ENCODE measurements at regions not wholly inside any gene's neighbourhood (a gene's known extent, or its start where the extent isn't known, plus 50 kb on each side); places are given as distances from the start of the nearest gene placed in this dataset.
"Not testable (repeated sequence)": the region's sequence is repeated elsewhere in the genome, so short reads cannot be mapped to it uniquely, and the experiment has no call there.

DNA sequence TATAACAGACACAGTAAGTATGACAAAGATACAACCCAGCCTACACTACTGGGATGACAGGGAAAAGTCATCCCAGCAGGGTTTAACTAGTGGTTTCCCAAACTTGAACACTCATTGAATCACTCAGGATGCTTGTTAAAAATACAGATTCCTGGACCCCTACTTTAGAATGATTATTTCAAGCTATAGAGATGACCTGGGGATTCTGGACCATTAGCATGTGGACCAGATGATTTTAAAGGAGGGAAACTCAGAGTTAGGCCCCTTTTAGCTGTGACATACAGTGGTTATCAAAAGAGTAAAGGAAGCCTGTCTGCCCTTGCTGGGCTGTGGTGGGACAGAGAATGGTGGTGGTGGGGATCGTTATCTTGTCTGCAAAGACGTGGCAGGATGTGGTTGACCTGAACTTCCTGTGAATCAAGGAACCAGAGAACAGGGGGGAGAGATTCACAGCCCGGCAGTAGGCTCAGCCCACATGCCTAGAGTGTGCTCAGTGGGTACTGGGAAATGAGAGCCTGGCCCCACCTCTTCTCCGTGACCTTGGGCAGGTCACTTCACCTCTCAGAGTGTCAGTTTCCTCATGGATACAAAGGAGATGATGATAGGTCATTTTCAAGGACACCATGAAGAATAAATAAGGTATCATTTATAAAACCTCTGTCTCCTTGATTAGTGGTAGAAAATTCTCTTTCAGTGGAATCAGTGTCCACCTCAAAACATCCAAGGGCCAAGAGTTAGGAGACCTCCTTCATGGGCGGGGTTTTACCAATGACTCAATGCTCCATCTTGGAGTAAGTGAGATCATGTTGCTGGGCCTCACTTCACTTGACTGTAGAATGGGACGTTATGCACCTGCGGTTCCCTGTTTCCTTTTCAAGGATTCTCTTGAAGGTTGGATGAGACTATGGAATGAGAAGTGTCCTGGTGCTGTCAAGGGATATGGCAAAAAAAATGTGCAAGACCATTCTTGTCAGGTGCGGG lies 306.5 kb downstream of the RPLP1 start:
- peak overlapping the region; percentile 91 for H3K27ac Mint-ChIP-seq
- H3K27me3 Mint-ChIP-seq: peaks cover 27% of the 10 kb centered on the region
- peaks cover 22% of the 10 kb centered on the region for H3K36me3 Mint-ChIP-seq
- peak overlapping the region; percentile 58 for H3K4me3 Mint-ChIP-seq
- H3K9me3 Mint-ChIP-seq: peaks cover 18% of the 10 kb centered on the region
- DNase-seq: peak; percentile 94
- CTCF ChIA-PET: interaction anchor here (1.0 kb wide), 1 partner anchor 11 kb away, joined by 3 read pairs; no protein-coding TSS in a partner anchor
- peaks cover 97% of the 10 kb centered on the region for H3K4me1 Mint-ChIP-seq

DNA sequence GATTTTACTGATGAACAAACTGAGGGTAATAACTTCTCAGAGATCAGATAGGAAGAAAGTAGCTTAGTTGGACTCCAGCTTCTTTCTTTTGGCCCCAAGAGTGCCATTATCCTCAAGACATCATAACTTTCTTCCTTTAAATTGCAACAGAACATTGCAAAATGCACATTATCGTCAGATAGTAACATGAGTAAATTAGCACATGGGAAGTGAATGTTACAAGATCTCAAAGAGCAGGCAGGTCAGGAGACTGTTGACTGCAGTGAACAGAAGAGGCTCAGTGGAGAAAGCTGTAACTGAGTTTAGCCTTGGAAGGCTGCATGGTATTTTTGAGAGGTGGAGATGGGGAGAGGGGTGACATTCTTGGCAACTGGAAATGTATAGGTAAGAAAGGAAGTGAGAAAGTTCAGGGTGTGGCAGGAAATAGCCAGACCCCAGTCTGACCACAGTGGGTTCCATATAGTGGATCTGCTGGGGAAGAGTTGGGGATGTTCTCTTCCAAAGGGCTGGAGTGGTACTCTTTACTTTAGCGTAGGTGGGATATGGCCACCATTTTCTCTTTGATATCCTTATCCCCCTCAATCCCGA lies 307.7 kb downstream of the RPLP1 start:
- H3K4me1 Mint-ChIP-seq: peaks cover 90% of the 10 kb centered on the region
- H3K36me3 Mint-ChIP-seq: peaks cover 15% of the 10 kb centered on the region
- peak overlapping the region; percentile 91 for H3K27ac Mint-ChIP-seq
- H3K27me3 Mint-ChIP-seq: peaks cover 27% of the 10 kb centered on the region
- H3K4me3 Mint-ChIP-seq: peak overlapping the region; percentile 41
- CTCF ChIA-PET: interaction anchor here (1.0 to 1.3 kb wide), 2 partner anchors 12 to 42 kb away, joined by 3 read pairs; no protein-coding TSS in a partner anchor
- H3K9me3 Mint-ChIP-seq: peaks cover 12% of the 10 kb centered on the region
- peak; percentile 47 for DNase-seq

DNA sequence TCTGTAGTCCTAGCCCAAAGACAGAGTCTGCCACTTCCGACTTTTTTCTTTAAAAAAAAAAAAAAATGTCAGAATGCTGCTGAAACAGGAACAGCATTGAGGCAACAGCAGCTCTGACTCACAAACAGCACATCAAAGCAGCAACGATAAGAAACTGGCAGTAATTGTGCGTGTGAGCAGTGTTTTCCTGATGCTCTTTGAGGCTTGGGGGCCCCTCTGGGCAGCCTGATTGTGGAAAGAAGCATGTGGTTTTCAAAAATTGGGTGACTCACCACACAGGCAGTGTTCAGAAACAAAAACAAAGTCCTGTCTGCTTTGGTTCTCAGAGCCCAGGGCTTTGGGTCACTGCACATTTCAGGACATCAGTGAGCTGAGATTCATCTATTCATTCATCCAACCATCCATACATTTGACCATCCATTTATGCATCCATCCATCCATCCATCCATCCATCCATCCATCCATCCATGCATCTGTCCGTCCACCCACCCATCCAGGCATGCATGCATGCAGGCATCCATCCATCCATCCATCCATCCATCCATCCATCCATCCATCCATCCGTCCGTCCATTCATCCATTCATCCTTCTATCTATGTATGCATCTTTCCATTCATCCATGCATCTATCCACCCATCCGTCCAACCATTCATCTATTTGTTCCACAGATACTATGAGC lies 308.4 kb downstream of the RPLP1 start:
- DNase-seq: peak; percentile 87
- Mint-ChIP-seq H3K4me1 (peaks cover 87% of the 10 kb centered on the region), H3K27ac (peak overlapping the region; percentile 91)

DNA sequence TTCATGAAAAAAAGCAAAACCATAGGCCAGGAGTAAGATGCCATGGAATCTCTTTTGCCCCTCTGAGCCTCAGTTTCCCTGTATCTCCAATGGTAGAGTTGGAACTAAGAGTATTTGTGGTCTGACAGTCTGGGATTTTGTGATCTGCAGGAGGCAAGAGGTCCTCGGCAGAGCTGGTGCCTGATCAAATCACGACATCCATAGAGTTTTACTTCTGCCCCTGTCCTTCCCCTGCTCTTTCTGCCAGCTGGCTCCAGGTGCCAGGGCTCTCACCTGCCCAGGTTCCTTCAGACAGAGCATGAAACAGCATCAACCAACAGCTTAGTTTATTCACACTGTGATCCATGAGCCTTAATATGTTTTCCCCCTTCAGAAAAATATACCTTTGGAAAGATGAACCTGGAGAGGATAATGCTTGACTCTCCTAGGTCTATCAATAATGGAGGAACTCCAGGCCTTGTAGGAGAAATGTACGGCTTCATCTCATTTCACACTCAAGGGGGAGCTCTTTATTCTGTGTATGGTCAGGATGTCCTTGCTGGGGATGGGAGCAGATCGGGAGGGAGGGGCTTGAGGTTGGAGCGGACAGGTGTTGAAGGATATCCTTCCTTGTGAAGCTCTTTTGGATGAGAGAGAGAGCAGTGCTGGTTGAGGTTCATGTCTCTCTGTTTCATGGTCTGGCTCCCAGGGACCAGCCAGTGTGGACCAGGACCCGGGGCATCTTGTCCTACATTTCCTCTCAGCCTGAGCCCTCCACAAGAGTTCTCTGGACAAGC lies 309.9 kb downstream of the RPLP1 start:
- Mint-ChIP-seq H3K27me3 (peaks cover 19% of the 10 kb centered on the region), H3K9me3 (peaks cover 21% of the 10 kb centered on the region), H3K36me3 (peaks cover 19% of the 10 kb centered on the region), H3K4me1 (peaks cover 79% of the 10 kb centered on the region), H3K27ac (peak overlapping the region; percentile 35), H3K4me3 (no peak overlapping the region)
- CTCF ChIA-PET: interaction anchor here (0.6 to 0.9 kb wide), 2 partner anchors 14 to 148 kb away, joined by 3 to 4 read pairs; no protein-coding TSS in a partner anchor
- DNase-seq: no peak

More for the DNA sequence above, 308.4 kb downstream of the RPLP1 start:
- CTCF ChIA-PET: interaction anchor here (1.3 kb wide), 1 partner anchor 42 kb away, joined by 3 read pairs; no protein-coding TSS in a partner anchor
- Mint-ChIP-seq H3K9me3 (peaks cover 12% of the 10 kb centered on the region), H3K4me3 (peak overlapping the region; percentile 42), H3K27me3 (peaks cover 27% of the 10 kb centered on the region), H3K36me3 (peaks cover 15% of the 10 kb centered on the region)

DNA sequence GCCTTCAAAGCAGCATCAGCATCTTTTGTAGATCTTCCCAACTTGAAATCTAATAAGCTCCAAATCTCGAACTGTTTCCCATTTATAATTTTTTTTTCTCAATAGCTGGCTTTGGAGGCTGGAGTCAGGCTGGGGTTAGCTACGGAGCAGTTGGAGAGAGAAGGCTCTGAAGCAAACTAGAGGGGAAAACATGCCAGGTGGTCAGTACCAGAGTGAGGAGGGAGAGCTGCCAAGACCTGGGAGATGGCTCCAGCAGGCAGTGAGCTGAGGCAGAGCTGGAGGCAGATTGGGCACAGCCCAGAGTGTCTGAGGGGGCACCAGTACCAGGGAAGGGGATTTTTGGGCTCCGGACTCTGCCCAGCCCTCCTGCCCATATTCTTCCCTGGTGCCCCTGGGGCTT lies 311.2 kb downstream of the RPLP1 start:
- DNase-seq: no peak
- Mint-ChIP-seq H3K9me3 (peaks cover 21% of the 10 kb centered on the region), H3K27ac (no peak overlapping the region), H3K27me3 (peaks cover 19% of the 10 kb centered on the region), H3K36me3 (peaks cover 19% of the 10 kb centered on the region), H3K4me1 (peaks cover 66% of the 10 kb centered on the region), H3K4me3 (no peak overlapping the region)
- CTCF ChIA-PET: interaction anchor here (0.6 to 1.0 kb wide), 2 partner anchors 14 to 601 kb away, joined by 3 read pairs; no protein-coding TSS in a partner anchor

DNA sequence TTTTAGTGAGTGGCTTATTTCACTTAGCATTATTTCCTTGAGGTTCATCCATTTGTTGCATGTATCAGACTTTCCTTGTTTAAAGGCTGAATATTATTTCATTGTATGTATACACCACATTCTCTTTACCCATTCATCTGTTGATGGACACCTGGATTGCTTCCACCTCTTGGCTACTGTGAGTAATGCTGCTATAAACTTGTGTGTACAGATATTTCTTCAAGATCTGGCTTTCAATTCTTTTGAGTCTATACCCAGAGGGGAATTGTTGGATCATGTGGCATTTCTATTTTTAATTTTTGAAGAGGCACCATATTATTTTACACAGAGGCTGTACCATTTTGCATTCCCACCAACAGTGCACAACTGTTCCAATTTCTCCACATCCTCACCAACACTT lies 313.5 kb downstream of the RPLP1 start:
- H3K27ac Mint-ChIP-seq: no peak overlapping the region
- peaks cover 57% of the 10 kb centered on the region for H3K4me1 Mint-ChIP-seq

DNA sequence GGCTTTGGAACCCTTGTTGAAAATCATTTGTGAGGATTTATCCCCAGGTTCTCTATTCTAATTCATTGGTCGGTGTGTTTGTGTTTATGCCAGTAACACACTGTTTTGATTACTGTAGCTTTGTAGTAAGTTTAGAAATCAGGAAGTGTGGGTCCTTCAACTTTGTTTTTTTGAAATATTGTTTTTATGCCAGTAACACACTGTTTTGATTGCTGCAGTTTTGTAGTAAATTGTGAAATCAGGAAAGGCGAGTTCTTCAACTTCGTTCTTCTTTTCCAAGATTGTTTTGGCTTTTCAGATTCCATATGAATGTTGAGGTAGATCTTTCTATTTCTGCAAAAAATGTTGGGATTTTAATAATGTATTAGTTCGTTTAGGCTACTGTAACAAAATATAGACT lies 314.6 kb downstream of the RPLP1 start:
- Mint-ChIP-seq H3K9me3 (peaks cover 28% of the 10 kb centered on the region), H3K27ac (no peak overlapping the region), H3K27me3 (peaks cover 33% of the 10 kb centered on the region), H3K4me3 (no peak overlapping the region), H3K4me1 (peaks cover 46% of the 10 kb centered on the region), H3K36me3 (peaks cover 25% of the 10 kb centered on the region)
- CTCF ChIA-PET: no interaction called here
- no peak for DNase-seq

More for the DNA sequence above, 313.5 kb downstream of the RPLP1 start:
- DNase-seq: no peak
- peaks cover 23% of the 10 kb centered on the region for H3K36me3 Mint-ChIP-seq
- CTCF ChIA-PET: no interaction called here
- no peak overlapping the region for H3K4me3 Mint-ChIP-seq
- peaks cover 25% of the 10 kb centered on the region for H3K9me3 Mint-ChIP-seq
- peaks cover 25% of the 10 kb centered on the region for H3K27me3 Mint-ChIP-seq

DNA sequence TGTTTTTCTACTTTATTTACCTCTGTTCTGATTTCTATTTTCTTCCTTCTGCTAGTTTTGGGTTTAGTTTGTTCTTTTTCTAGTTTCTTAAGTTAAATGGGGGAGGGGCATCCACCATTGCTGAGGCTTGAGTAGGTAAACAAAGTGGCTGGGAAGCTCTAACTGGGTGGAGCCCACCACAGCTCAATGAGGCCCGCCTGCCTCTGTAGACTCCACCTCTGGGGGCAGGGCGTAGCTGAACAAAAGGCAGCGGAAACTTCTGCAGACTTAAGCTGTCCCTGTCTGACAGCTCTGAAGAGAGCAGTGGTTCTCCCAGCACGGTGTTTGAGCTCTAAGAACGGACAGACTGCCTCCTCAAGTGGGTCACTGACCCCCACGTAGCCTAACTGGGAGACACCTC lies 316.7 kb downstream of the RPLP1 start:
- Mint-ChIP-seq H3K27me3 (peaks cover 30% of the 10 kb centered on the region), H3K4me1 (peaks cover 34% of the 10 kb centered on the region), H3K9me3 (peaks cover 37% of the 10 kb centered on the region), H3K36me3 (peaks cover 26% of the 10 kb centered on the region)
- H3K27ac Mint-ChIP-seq, H3K4me3 Mint-ChIP-seq: not testable (repeated sequence)
- peak; percentile 45 for DNase-seq
- CTCF ChIA-PET: interaction anchor here (0.8 kb wide), 1 partner anchor 9 kb away, joined by 3 read pairs; no protein-coding TSS in a partner anchor

DNA sequence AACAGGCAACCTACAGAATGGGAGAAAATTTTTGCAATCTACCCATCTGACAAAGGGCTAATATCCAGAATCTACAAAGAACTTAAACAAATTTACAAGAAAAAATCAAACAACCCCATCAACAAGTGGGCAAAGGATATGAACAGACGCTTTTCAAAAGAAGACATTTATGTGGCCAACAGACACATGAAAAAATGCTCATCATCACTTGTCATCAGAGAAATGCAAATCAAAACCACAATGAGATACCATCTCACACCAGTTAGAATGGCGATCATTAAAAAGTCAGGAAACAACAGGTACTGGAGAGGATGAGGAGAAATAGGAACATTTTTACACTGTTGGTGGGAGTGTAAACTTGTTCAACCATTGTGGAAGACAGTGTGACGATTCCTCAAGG lies 321.6 kb downstream of the RPLP1 start:
- H3K27ac Mint-ChIP-seq, H3K4me3 Mint-ChIP-seq, CTCF ChIA-PET, DNase-seq: not testable (repeated sequence)
- Mint-ChIP-seq H3K36me3 (peaks cover 18% of the 10 kb centered on the region), H3K9me3 (peaks cover 39% of the 10 kb centered on the region), H3K27me3 (peaks cover 41% of the 10 kb centered on the region), H3K4me1 (peaks cover 16% of the 10 kb centered on the region)

DNA sequence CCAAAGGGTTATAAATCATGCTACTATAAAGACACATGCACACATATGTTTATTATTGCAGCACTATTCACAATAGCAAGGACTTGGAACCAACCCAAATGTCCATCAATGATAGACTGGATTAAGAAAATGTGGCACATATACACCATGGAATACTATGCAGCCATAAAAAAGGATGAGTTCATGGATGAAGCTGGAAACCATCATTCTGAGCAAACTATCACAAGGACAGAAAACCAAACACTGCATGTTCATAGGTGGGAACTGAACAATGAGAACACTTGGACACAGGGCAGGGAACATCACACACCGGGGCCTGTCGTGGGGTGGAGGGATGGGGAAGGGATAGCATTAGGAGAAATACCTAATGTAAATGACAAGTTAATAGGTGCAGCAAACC lies 322.1 kb downstream of the RPLP1 start:
- peaks cover 39% of the 10 kb centered on the region for H3K9me3 Mint-ChIP-seq
- H3K36me3 Mint-ChIP-seq: peaks cover 15% of the 10 kb centered on the region
- H3K27ac Mint-ChIP-seq, DNase-seq, H3K4me3 Mint-ChIP-seq, CTCF ChIA-PET: not testable (repeated sequence)
- H3K4me1 Mint-ChIP-seq: peaks cover 12% of the 10 kb centered on the region
- H3K27me3 Mint-ChIP-seq: peaks cover 40% of the 10 kb centered on the region

DNA sequence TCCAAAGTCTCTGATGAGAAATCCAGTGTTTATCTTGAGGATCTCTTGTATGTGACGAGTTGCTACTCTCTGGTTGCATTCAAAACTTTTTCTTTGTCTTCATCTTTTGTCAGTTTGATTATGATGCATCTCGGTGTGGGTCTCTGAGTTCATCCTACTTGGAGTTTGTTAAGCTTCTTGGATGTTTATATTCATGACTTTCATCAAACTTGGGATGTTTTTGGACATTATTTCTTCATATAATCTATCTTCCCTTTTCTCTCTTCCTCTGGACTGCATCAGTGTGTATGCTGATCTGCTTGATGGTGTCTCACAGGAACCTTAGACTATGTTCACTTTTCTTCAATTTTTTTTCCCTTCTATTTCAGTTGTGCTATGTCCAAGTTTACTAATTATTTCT lies 320.4 kb downstream of the TLE3 start:
- DNase-seq: no peak
- CTCF ChIA-PET: no interaction called here
- H3K36me3 Mint-ChIP-seq: no peaks in the 10 kb centered on the region
- H3K27me3 Mint-ChIP-seq: peaks cover 46% of the 10 kb centered on the region
- H3K27ac Mint-ChIP-seq: no peak overlapping the region
- no peak overlapping the region for H3K4me3 Mint-ChIP-seq
- peaks cover 18% of the 10 kb centered on the region for H3K4me1 Mint-ChIP-seq
- H3K9me3 Mint-ChIP-seq: peaks cover 20% of the 10 kb centered on the region

DNA sequence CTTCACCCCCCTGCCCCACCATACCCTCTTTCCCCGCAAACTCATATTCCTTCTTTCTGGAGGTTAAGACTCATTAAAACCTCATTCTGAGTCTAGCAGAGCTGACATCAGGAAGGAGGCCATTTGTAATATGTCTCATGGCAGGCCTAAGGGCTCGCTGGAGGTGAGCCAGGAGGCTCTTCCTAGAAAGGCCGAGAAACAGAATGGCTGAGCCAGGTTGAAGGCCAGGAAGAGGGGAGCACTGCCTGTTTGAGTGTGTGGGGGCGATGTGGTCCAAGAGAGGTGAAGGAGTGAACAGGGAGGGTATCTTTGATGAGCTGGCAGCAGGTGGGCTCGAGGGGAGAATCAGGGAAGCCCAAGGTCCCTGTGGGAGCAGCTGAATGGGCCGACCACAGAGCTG lies 317.3 kb downstream of the TLE3 start:
- Mint-ChIP-seq H3K9me3 (peaks cover 8% of the 10 kb centered on the region), H3K4me3 (no peak overlapping the region), H3K36me3 (no peaks in the 10 kb centered on the region), H3K4me1 (peaks cover 32% of the 10 kb centered on the region), H3K27ac (no peak overlapping the region), H3K27me3 (peaks cover 38% of the 10 kb centered on the region)
- DNase-seq: no peak
- CTCF ChIA-PET: no interaction called here

DNA sequence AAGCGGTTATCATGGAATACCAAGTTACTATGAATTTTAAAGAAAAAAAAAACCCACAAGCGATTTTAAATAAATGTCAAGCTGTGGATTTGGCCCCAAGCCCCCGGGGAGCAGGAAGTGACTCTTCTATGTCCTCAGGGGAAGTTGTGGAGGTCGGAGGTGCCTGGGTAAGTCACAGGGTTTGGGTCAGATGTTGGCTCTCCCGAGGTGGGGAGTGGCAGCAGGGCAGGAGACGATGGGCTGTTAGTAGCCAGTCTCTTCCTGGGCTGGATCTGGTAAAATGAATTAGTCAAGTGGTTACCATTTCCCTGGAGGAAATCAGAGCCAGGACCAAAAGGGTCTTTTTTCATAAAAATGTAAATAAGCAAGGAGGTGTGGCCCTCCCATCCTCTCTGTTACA lies 316.7 kb downstream of the TLE3 start:
- H3K36me3 Mint-ChIP-seq: no peaks in the 10 kb centered on the region
- peaks cover 32% of the 10 kb centered on the region for H3K4me1 Mint-ChIP-seq
- no peak overlapping the region for H3K27ac Mint-ChIP-seq
- CTCF ChIA-PET: no interaction called here
- H3K27me3 Mint-ChIP-seq: peaks cover 39% of the 10 kb centered on the region
- no peak overlapping the region for H3K4me3 Mint-ChIP-seq
- DNase-seq: no peak
- peaks cover 8% of the 10 kb centered on the region for H3K9me3 Mint-ChIP-seq
